OCI-LY7 (cell line): ENCODE measurements at regions not wholly inside any gene's neighbourhood (a gene's known extent, or its start where the extent isn't known, plus 50 kb on each side); places are given as distances from the start of the nearest gene placed in this dataset.

Experiments
- BruUV-seq: library from RNA; stranded (reverse); fragments of 400-500 nt; replicated peaks from 2 replicates; lab custom pipeline; 2021; lab: Mats Ljungman, UMichigan
- CTCF ChIA-PET: fragments of 300-600 bp; sonication (Branson Sonifier 250); formaldehyde crosslinking; loops from one replicate; lab custom pipeline; 2022; ENCODE audit warnings: antibody characterized with exemption; ENCODE audit not compliant: unreplicated experiment; lab: Charles Lee
- POLR2A ChIA-PET: fragments of 300-600 bp; sonication (Branson Sonifier 250); formaldehyde crosslinking; loops from one replicate; lab custom pipeline; 2022; ENCODE audit warnings: antibody characterized with exemption; lab: Charles Lee
- DNase-seq: peaks from one replicate; pipeline ENCODE4 v3.0.0-alpha.2; 2015; ENCODE audit warnings: low spot score
- H2AFZ ChIP-seq: fragments of 200-600 bp; sonication (generic), shearing (Covaris generic); 2 replicates; pipeline ENCODE4 v1.6.1; 2014; ENCODE audit warnings: mild to moderate bottlenecking, antibody characterized with exemption, low read length, moderate library complexity
- H3K27ac ChIP-seq: fragments of 200-600 bp; sonication (generic); 2 replicates; pipeline ENCODE4 v1.5.1; 2014; ENCODE audit warnings: mixed run types, low read depth, mild to moderate bottlenecking, moderate library complexity, low read length, inconsistent platforms; ENCODE audit not compliant: poor library complexity, severe bottlenecking
- H3K36me3 ChIP-seq: fragments of 200-600 bp; sonication (generic); 2 replicates; pipeline ENCODE4 v1.6.1; 2014; ENCODE audit warnings: mild to moderate bottlenecking, antibody characterized with exemption, low read length, moderate library complexity, mixed read lengths; ENCODE audit not compliant: insufficient read depth
- H3K4me1 ChIP-seq: fragments of 200-600 bp; sonication (generic); 2 replicates; pipeline ENCODE4 v1.5.1; 2014; ENCODE audit warnings: mild to moderate bottlenecking, low read length; ENCODE audit not compliant: insufficient read depth, poor library complexity, severe bottlenecking
- H3K4me2 ChIP-seq: fragments of 200-600 bp; sonication (generic); 2 replicates; pipeline ENCODE4 v1.6.1; 2014; ENCODE audit warnings: mild to moderate bottlenecking, low read length
- H3K4me3 ChIP-seq: fragments of 200-600 bp; sonication (generic); 2 replicates; pipeline ENCODE4 v1.5.1; 2014; ENCODE audit warnings: mild to moderate bottlenecking, low read depth, low read length; ENCODE audit not compliant: poor library complexity, severe bottlenecking
- H3K79me2 ChIP-seq: fragments of 200-600 bp; sonication (generic); 2 replicates; pipeline ENCODE4 v1.6.1; 2016; ENCODE audit warnings: low read depth, mild to moderate bottlenecking, low read length, moderate library complexity, mixed read lengths; ENCODE audit not compliant: insufficient read depth
- H3K9me2 ChIP-seq: fragments of 200-600 bp; sonication (generic); 2 replicates; pipeline ENCODE4 v1.6.1; 2016; ENCODE audit warnings: mild to moderate bottlenecking, low read length, mixed read lengths; ENCODE audit not compliant: insufficient read depth
- H3K9me3 ChIP-seq: fragments of 200-600 bp; sonication (generic); 2 replicates; pipeline ENCODE4 v1.6.1; 2014; ENCODE audit warnings: mild to moderate bottlenecking, mixed run types, low read length, mixed read lengths
- H4K20me1 ChIP-seq: fragments of 200-600 bp; sonication (generic); 2 replicates; pipeline ENCODE4 v1.6.1; 2014; ENCODE audit warnings: mild to moderate bottlenecking, antibody characterized with exemption, low read length, moderate library complexity, mixed read lengths; ENCODE audit not compliant: insufficient read depth
- CTCF ChIP-seq: fragments of 200-600 bp; sonication (generic); conservative IDR thresholded peaks from 2 replicates; pipeline ENCODE4 v1.5.1; 2014; ENCODE audit warnings: mild to moderate bottlenecking, antibody characterized with exemption, low read length, moderate library complexity, mixed read lengths
- EZH2phosphoT487 ChIP-seq: fragments of 200-600 bp; sonication (generic); IDR thresholded peaks from 2 replicates; pipeline ENCODE4 v1.6.1; 2018; ENCODE audit warnings: low read depth, borderline replicate concordance, mild to moderate bottlenecking, mixed run types, antibody characterized with exemption, low read length, moderate library complexity, mixed read lengths
- intact Hi-C: fragments of 100-400 bp; cut with micrococcal nuclease; formaldehyde crosslinking; loops from one replicate; pipeline ENCODE4 v1.10.0; 2022; ENCODE audit not compliant: unreplicated experiment

- POLR2A ChIA-PET, result interaction anchor here (0.6 to 0.7 kb wide), 2 partner anchors 112 to 130 kb away, joined by 4 to 6 read pairs; no protein-coding TSS in a partner anchor
- intact Hi-C loops, result no loop called here
- no peak for DNase-seq
- Histone ChIP-seq H3K4me1 (no peaks in the 10 kb centered on the region), H4K20me1 (no peaks in the 10 kb centered on the region), H3K36me3 (no peaks in the 10 kb centered on the region), H3K9me2 (no peaks in the 10 kb centered on the region), H3K9me3 (no peaks in the 10 kb centered on the region), H3K4me2 (no peak overlapping the region), H2AFZ (no peak overlapping the region), H3K27ac (no peak overlapping the region), H3K4me3 (no peak overlapping the region), H3K79me2 (no peaks in the 10 kb centered on the region)
- no TSS peak for BruUV-seq
- TF ChIP-seq CTCF (no peak), EZH2phosphoT487 (no peak)
- CTCF ChIA-PET, result interaction anchor here (1.0 kb wide), 1 partner anchor 26 kb away, joined by 3 read pairs; no protein-coding TSS in a partner anchor
Observed at GRCh38 chr17:77640916-77641605, 317.4 kb upstream of the TNRC6C start.

GRCh38 chr17:77641718-77642117, 316.8 kb upstream of the TNRC6C start:
- Histone ChIP-seq H3K27ac (no peak overlapping the region), H2AFZ (no peak overlapping the region), H3K4me1 (no peaks in the 10 kb centered on the region), H3K36me3 (no peaks in the 10 kb centered on the region), H3K4me3 (no peak overlapping the region), H3K79me2 (no peaks in the 10 kb centered on the region), H4K20me1 (no peaks in the 10 kb centered on the region), H3K9me2 (no peaks in the 10 kb centered on the region), H3K9me3 (no peaks in the 10 kb centered on the region), H3K4me2 (no peak overlapping the region)
- CTCF ChIA-PET, result no interaction called here
- BruUV-seq, result no TSS peak
- intact Hi-C loops, result no loop called here
- TF ChIP-seq EZH2phosphoT487, result no peak
- TF ChIP-seq CTCF, result no peak
- POLR2A ChIA-PET, result no interaction called here
- no peak for DNase-seq
